LNCAP (cell line): ENCODE measurements at regions not wholly inside any gene's neighbourhood (a gene's known extent, or its start where the extent isn't known, plus 50 kb on each side); places are given as distances from the start of the nearest gene placed in this dataset.

ENCODE experiments used
- CTCF ChIP-seq: fragments of 450-650 bp; IDR thresholded peaks from 2 replicates; pipeline ENCODE4 v1.5.1; 2017; ENCODE audit warnings: mild to moderate bottlenecking

GRCh38 chr4:34191443-34191842 is 2052.9 kb downstream of the ARAP2 start:
- TF ChIP-seq CTCF = no peak

GRCh38 chr4:34193451-34194154 is 2050.7 kb downstream of the ARAP2 start:
- TF ChIP-seq CTCF = no peak

- TF ChIP-seq CTCF = no peak
Measured at GRCh38 chr4:34194585-34194984, 2049.7 kb downstream of the ARAP2 start.

- TF ChIP-seq CTCF = no peak
Measured at GRCh38 chr4:34196375-34196774, 2047.9 kb downstream of the ARAP2 start.

- TF ChIP-seq CTCF = no peak
Measured at GRCh38 chr4:34198966-34199365, 2045.3 kb downstream of the ARAP2 start.

- TF ChIP-seq CTCF = no peak
Measured at GRCh38 chr4:34200535-34200934, 2043.8 kb downstream of the ARAP2 start.

GRCh38 chr4:34202154-34202553 is 2042.2 kb downstream of the ARAP2 start:
- no peak for TF ChIP-seq CTCF

GRCh38 chr4:34220601-34221000 is 2023.7 kb downstream of the ARAP2 start:
- TF ChIP-seq CTCF = no peak
